ENCODE measurements at regions not wholly inside any gene's neighbourhood (a gene's known extent, or its start where the extent isn't known, plus 50 kb on each side); places are given as distances from the start of the nearest gene placed in this dataset.

GRCh38 chrX:40484408-40485091 is 96.2 kb upstream of the ATP6AP2 start:
- no peak for DNase-seq

- DNase-seq, result no peak
Observed at GRCh38 chrX:40483502-40483901, 97.3 kb upstream of the ATP6AP2 start.

- no peak for DNase-seq
Observed at GRCh38 chrX:40479777-40480318, 100.9 kb upstream of the ATP6AP2 start.

GRCh38 chrX:40478474-40479065 is 102.2 kb upstream of the ATP6AP2 start:
- no peak for DNase-seq

GRCh38 chrX:40476958-40477357 is 103.8 kb upstream of the ATP6AP2 start:
- no peak for DNase-seq

GRCh38 chrX:40474645-40475044 is 106.1 kb upstream of the ATP6AP2 start:
- no peak for DNase-seq

- DNase-seq, result peak in 1 of 2 experiments; percentile 31
Observed at GRCh38 chrX:40474205-40474626, 106.6 kb upstream of the ATP6AP2 start.

- DNase-seq, result no peak
Observed at GRCh38 chrX:40473460-40474204, 107.1 kb upstream of the ATP6AP2 start.

GRCh38 chrX:40471965-40472648 is 108.7 kb upstream of the ATP6AP2 start:
- DNase-seq, result peak in 1 of 2 experiments; percentile 7

GRCh38 chrX:40470830-40471429 is 109.8 kb upstream of the ATP6AP2 start:
- DNase-seq, result peak in 1 of 2 experiments; percentile 1

- no peak for DNase-seq
Observed at GRCh38 chrX:40469316-40469715, 111.5 kb upstream of the ATP6AP2 start.

GRCh38 chrX:40468033-40468846 is 112.5 kb upstream of the ATP6AP2 start:
- DNase-seq, result peak in 1 of 2 experiments; percentile 2

GRCh38 chrX:40467454-40467853 is 113.3 kb upstream of the ATP6AP2 start:
- DNase-seq, result no peak

- no peak for DNase-seq
Observed at GRCh38 chrX:40465735-40466551, 114.8 kb upstream of the ATP6AP2 start.

- DNase-seq, result peak in 1 of 2 experiments; percentile 4
Observed at GRCh38 chrX:40462795-40463194, 118.0 kb upstream of the ATP6AP2 start.

GRCh38 chrX:40460926-40461325 is 119.8 kb upstream of the ATP6AP2 start:
- DNase-seq, result no peak

GRCh38 chrX:40459571-40460158 is 121.1 kb upstream of the ATP6AP2 start:
- no peak for DNase-seq

- DNase-seq, result no peak
Observed at GRCh38 chrX:40457406-40457805, 123.4 kb upstream of the ATP6AP2 start.

- DNase-seq, result no peak
Observed at GRCh38 chrX:40452031-40452430, 128.7 kb upstream of the ATP6AP2 start.

GRCh38 chrX:40449956-40450706 is 130.6 kb upstream of the ATP6AP2 start:
- DNase-seq, result no peak
